GM23338 (cell line): ENCODE measurements at regions not wholly inside any gene's neighbourhood (a gene's known extent, or its start where the extent isn't known, plus 50 kb on each side); places are given as distances from the start of the nearest gene placed in this dataset.
A peak's percentile ranks its signal among the peaks of the same experiment; 100 is the strongest.

Experiments used
- ATAC-seq: fragments of 200-7000 bp; cut with Tn5 transposase; 3 replicates; pipeline ENCODE4 v1.9.1; 2020
- DNase-seq: peaks from one replicate; pipeline ENCODE4 v3.0.0-alpha.2; 2015; ENCODE audit warnings: low spot score
- H2AFZ ChIP-seq: fragments of 200-600 bp; sonication (generic); 2 replicates; pipeline ENCODE4 v1.8.0; 2016; ENCODE audit warnings: antibody characterized with exemption, mild to moderate bottlenecking, moderate library complexity
- H3F3A ChIP-seq: fragments of 200-600 bp; sonication (generic); replicated peaks from 2 replicates; pipeline ENCODE4 v1.8.0; 2017; ENCODE audit warnings: antibody characterized with exemption, mixed run types, low read depth
- H3K27ac ChIP-seq: fragments of 200-600 bp; sonication (generic); 2 replicates; pipeline ENCODE4 v1.6.1; 2016; ENCODE audit warnings: low read depth
- H3K27me3 ChIP-seq: fragments of 200-600 bp; sonication (generic); 2 replicates; pipeline ENCODE4 v1.8.0; 2016; ENCODE audit warnings: mild to moderate bottlenecking, mixed run types, moderate library complexity; ENCODE audit not compliant: insufficient read depth
- H3K36me3 ChIP-seq: fragments of 200-600 bp; sonication (generic); 2 replicates; pipeline ENCODE4 v1.8.0; 2016; ENCODE audit warnings: mild to moderate bottlenecking; ENCODE audit not compliant: insufficient read depth
- H3K4me1 ChIP-seq: fragments of 200-600 bp; sonication (generic); 2 replicates; pipeline ENCODE4 v1.8.0; 2016; ENCODE audit warnings: mild to moderate bottlenecking, moderate library complexity; ENCODE audit not compliant: insufficient read depth
- H3K4me2 ChIP-seq: fragments of 200-600 bp; sonication (generic); 2 replicates; pipeline ENCODE4 v1.7.1; 2017; ENCODE audit warnings: mixed run types
- H3K4me3 ChIP-seq: fragments of 200-600 bp; sonication (generic); 2 replicates; pipeline ENCODE4 v1.6.1; 2016; ENCODE audit warnings: mixed run types
- H3K79me2 ChIP-seq: fragments of 200-600 bp; sonication (generic); replicated peaks from 2 replicates; pipeline ENCODE4 v1.8.0; 2017; ENCODE audit warnings: mild to moderate bottlenecking; ENCODE audit not compliant: insufficient read depth
- H3K9me2 ChIP-seq: fragments of 200-600 bp; sonication (generic); 2 replicates; pipeline ENCODE4 v1.8.0; 2017; ENCODE audit not compliant: insufficient read depth
- H4K20me1 ChIP-seq: fragments of 200-600 bp; sonication (generic); replicated peaks from 2 replicates; pipeline ENCODE4 v1.8.0; 2017; ENCODE audit warnings: mild to moderate bottlenecking; ENCODE audit not compliant: insufficient read depth
- H3K27ac Mint-ChIP-seq: 2 replicates; pipeline ENCODE4 v1.8.0; 2020; ENCODE audit warnings: inconsistent platforms, mild to moderate bottlenecking, moderate library complexity, mixed read lengths
- H3K27me3 Mint-ChIP-seq: 3 replicates; pipeline ENCODE4 v1.8.0; 2022; ENCODE audit warnings: low read depth, mild to moderate bottlenecking, moderate library complexity, mixed read lengths, inconsistent platforms; ENCODE audit not compliant: insufficient read depth, poor library complexity
- H3K36me3 Mint-ChIP-seq: 3 replicates; pipeline ENCODE4 v1.8.0; 2021; ENCODE audit warnings: low read depth, mild to moderate bottlenecking, inconsistent platforms, moderate library complexity, mixed read lengths
- H3K4me1 Mint-ChIP-seq: 3 replicates; pipeline ENCODE4 v1.8.0; 2020; ENCODE audit warnings: mild to moderate bottlenecking, inconsistent platforms, mixed read lengths
- H3K4me3 Mint-ChIP-seq: 3 replicates; pipeline ENCODE4 v1.8.0; 2021; ENCODE audit warnings: moderate library complexity, mild to moderate bottlenecking, inconsistent platforms, mixed read lengths
- H3K9me3 Mint-ChIP-seq: 3 replicates; pipeline ENCODE4 v1.8.0; 2020; ENCODE audit warnings: moderate library complexity, mild to moderate bottlenecking, inconsistent platforms, mixed read lengths
- CREB1 ChIP-seq: fragments of 250-450 bp; sonication (Bioruptor Pico); IDR thresholded peaks from 2 replicates; pipeline ENCODE4 v1.5.0; 2020; ENCODE audit warnings: low read depth, mild to moderate bottlenecking, moderate library complexity
- EZH2 ChIP-seq: fragments of 200-600 bp; sonication (generic); IDR thresholded peaks from one replicate; pipeline ENCODE4 v1.8.0; 2017; ENCODE audit warnings: antibody characterized with exemption, mild to moderate bottlenecking, low read depth; ENCODE audit not compliant: unreplicated experiment
- JUNB ChIP-seq: IDR thresholded peaks from one replicate; pipeline ENCODE4 v1.6.1; 2016; ENCODE audit warnings: antibody characterized with exemption; ENCODE audit not compliant: unreplicated experiment
- NANOG ChIP-seq: IDR thresholded peaks from 2 replicates; pipeline ENCODE4 v1.6.1; 2016; ENCODE audit warnings: antibody characterized with exemption, borderline replicate concordance
- POLR2AphosphoS5 ChIP-seq: IDR thresholded peaks from 2 replicates; pipeline ENCODE4 v1.6.1; 2016; ENCODE audit warnings: antibody characterized with exemption, low read depth
- ZNF331 ChIP-seq: fragments of 250-450 bp; sonication (Bioruptor Pico); IDR thresholded peaks from 2 replicates; pipeline ENCODE4 v1.5.0; 2020; ENCODE audit warnings: low read depth, mild to moderate bottlenecking, moderate library complexity
- TF ChIP-seq, protein P1 (sequence below): IDR thresholded peaks from one replicate; pipeline ENCODE4 v1.6.1; 2018; ENCODE audit warnings: antibody characterized with exemption; ENCODE audit not compliant: unreplicated experiment
- TF ChIP-seq, protein P2 (sequence below): IDR thresholded peaks from 2 replicates; pipeline ENCODE4 v1.6.1; 2016; ENCODE audit warnings: antibody characterized with exemption
- TF ChIP-seq, protein P3 (sequence below): fragments of 250-450 bp; sonication (Bioruptor Pico); IDR thresholded peaks from 2 replicates; pipeline ENCODE4 v1.5.0; 2020; ENCODE audit warnings: mild to moderate bottlenecking, moderate library complexity

DNA sequence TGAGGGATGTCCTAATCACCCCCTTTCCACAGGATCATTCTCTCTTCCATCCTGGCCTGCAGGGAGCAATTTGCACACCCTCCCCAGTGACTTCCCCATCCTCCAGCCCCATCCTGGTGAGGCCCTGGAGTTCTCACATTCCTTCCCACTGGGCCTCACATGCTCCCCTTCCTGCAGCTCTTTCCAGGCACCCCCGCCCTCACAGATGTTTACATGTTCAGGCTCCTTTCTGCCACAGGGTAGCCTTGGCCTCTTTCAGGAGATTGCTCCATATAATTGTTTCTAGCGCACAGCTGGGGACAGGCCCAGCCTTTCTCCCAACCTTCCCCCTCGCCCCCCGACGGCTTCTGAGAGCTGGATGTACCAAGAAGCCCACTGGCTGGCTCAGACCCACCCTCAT lies 288.4 kb upstream of the TRIB2 start:
- DNase-seq = peak; percentile 61
- ATAC-seq = peak; percentile 90

DNA sequence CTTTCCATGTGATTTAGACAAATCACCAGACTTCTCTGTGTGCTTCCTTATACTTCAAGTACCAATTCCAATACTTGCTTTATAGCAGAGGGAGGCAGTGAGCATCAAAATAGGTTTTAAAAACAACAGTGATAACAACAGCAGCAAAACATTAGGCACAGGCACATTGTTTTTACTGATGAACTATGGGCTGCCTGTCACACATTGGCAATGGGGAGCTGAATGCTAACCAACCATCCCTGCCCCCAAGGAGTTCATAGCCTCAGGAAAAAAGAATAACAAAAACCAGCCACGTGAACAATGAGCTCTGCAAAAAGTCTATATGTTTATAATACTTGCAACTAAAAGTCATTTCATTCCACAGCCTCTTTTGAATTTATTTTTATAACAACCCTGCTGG lies 287.9 kb upstream of the TRIB2 start:
- no peaks in the 10 kb centered on the region for H3K36me3 ChIP-seq
- peaks cover 2% of the 10 kb centered on the region for H3K27me3 Mint-ChIP-seq
- no peak overlapping the region for H3K4me3 ChIP-seq
- no peak overlapping the region for H3K4me3 Mint-ChIP-seq
- H3K4me1 ChIP-seq = peaks cover 26% of the 10 kb centered on the region
- H3K36me3 Mint-ChIP-seq = no peaks in the 10 kb centered on the region
- DNase-seq (peak; percentile 4), ATAC-seq (peak; percentile 64)
- no peaks in the 10 kb centered on the region for H3K79me2 ChIP-seq
- H2AFZ ChIP-seq = peak overlapping the region; percentile 10
- H3F3A ChIP-seq = no peaks in the 10 kb centered on the region
- H3K27ac Mint-ChIP-seq = 0 out of 2 replicates have a peak overlapping the region, but pooled peaks have one; percentile 54
- H4K20me1 ChIP-seq = no peaks in the 10 kb centered on the region
- H3K9me3 Mint-ChIP-seq = no peaks in the 10 kb centered on the region
- peak overlapping the region; percentile 48 for H3K4me2 ChIP-seq
- no peaks in the 10 kb centered on the region for H3K9me2 ChIP-seq
- peaks cover 42% of the 10 kb centered on the region for H3K4me1 Mint-ChIP-seq
- H3K27ac ChIP-seq = 0 out of 2 replicates have a peak overlapping the region, but pooled peaks have one; percentile 10
- no peaks in the 10 kb centered on the region for H3K27me3 ChIP-seq
- TF ChIP-seq CREB1 (CRISPR knock-in tag) (no peak), ZNF331 (CRISPR knock-in tag) (no peak), NANOG (no peak), EZH2 (no peak), POLR2AphosphoS5 (no peak), JUNB (no peak)
- TF ChIP-seq, protein P1, sequence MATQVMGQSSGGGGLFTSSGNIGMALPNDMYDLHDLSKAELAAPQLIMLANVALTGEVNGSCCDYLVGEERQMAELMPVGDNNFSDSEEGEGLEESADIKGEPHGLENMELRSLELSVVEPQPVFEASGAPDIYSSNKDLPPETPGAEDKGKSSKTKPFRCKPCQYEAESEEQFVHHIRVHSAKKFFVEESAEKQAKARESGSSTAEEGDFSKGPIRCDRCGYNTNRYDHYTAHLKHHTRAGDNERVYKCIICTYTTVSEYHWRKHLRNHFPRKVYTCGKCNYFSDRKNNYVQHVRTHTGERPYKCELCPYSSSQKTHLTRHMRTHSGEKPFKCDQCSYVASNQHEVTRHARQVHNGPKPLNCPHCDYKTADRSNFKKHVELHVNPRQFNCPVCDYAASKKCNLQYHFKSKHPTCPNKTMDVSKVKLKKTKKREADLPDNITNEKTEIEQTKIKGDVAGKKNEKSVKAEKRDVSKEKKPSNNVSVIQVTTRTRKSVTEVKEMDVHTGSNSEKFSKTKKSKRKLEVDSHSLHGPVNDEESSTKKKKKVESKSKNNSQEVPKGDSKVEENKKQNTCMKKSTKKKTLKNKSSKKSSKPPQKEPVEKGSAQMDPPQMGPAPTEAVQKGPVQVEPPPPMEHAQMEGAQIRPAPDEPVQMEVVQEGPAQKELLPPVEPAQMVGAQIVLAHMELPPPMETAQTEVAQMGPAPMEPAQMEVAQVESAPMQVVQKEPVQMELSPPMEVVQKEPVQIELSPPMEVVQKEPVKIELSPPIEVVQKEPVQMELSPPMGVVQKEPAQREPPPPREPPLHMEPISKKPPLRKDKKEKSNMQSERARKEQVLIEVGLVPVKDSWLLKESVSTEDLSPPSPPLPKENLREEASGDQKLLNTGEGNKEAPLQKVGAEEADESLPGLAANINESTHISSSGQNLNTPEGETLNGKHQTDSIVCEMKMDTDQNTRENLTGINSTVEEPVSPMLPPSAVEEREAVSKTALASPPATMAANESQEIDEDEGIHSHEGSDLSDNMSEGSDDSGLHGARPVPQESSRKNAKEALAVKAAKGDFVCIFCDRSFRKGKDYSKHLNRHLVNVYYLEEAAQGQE = no peak
- TF ChIP-seq, protein P2, sequence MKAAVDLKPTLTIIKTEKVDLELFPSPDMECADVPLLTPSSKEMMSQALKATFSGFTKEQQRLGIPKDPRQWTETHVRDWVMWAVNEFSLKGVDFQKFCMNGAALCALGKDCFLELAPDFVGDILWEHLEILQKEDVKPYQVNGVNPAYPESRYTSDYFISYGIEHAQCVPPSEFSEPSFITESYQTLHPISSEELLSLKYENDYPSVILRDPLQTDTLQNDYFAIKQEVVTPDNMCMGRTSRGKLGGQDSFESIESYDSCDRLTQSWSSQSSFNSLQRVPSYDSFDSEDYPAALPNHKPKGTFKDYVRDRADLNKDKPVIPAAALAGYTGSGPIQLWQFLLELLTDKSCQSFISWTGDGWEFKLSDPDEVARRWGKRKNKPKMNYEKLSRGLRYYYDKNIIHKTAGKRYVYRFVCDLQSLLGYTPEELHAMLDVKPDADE = no peak
- TF ChIP-seq, protein P3, sequence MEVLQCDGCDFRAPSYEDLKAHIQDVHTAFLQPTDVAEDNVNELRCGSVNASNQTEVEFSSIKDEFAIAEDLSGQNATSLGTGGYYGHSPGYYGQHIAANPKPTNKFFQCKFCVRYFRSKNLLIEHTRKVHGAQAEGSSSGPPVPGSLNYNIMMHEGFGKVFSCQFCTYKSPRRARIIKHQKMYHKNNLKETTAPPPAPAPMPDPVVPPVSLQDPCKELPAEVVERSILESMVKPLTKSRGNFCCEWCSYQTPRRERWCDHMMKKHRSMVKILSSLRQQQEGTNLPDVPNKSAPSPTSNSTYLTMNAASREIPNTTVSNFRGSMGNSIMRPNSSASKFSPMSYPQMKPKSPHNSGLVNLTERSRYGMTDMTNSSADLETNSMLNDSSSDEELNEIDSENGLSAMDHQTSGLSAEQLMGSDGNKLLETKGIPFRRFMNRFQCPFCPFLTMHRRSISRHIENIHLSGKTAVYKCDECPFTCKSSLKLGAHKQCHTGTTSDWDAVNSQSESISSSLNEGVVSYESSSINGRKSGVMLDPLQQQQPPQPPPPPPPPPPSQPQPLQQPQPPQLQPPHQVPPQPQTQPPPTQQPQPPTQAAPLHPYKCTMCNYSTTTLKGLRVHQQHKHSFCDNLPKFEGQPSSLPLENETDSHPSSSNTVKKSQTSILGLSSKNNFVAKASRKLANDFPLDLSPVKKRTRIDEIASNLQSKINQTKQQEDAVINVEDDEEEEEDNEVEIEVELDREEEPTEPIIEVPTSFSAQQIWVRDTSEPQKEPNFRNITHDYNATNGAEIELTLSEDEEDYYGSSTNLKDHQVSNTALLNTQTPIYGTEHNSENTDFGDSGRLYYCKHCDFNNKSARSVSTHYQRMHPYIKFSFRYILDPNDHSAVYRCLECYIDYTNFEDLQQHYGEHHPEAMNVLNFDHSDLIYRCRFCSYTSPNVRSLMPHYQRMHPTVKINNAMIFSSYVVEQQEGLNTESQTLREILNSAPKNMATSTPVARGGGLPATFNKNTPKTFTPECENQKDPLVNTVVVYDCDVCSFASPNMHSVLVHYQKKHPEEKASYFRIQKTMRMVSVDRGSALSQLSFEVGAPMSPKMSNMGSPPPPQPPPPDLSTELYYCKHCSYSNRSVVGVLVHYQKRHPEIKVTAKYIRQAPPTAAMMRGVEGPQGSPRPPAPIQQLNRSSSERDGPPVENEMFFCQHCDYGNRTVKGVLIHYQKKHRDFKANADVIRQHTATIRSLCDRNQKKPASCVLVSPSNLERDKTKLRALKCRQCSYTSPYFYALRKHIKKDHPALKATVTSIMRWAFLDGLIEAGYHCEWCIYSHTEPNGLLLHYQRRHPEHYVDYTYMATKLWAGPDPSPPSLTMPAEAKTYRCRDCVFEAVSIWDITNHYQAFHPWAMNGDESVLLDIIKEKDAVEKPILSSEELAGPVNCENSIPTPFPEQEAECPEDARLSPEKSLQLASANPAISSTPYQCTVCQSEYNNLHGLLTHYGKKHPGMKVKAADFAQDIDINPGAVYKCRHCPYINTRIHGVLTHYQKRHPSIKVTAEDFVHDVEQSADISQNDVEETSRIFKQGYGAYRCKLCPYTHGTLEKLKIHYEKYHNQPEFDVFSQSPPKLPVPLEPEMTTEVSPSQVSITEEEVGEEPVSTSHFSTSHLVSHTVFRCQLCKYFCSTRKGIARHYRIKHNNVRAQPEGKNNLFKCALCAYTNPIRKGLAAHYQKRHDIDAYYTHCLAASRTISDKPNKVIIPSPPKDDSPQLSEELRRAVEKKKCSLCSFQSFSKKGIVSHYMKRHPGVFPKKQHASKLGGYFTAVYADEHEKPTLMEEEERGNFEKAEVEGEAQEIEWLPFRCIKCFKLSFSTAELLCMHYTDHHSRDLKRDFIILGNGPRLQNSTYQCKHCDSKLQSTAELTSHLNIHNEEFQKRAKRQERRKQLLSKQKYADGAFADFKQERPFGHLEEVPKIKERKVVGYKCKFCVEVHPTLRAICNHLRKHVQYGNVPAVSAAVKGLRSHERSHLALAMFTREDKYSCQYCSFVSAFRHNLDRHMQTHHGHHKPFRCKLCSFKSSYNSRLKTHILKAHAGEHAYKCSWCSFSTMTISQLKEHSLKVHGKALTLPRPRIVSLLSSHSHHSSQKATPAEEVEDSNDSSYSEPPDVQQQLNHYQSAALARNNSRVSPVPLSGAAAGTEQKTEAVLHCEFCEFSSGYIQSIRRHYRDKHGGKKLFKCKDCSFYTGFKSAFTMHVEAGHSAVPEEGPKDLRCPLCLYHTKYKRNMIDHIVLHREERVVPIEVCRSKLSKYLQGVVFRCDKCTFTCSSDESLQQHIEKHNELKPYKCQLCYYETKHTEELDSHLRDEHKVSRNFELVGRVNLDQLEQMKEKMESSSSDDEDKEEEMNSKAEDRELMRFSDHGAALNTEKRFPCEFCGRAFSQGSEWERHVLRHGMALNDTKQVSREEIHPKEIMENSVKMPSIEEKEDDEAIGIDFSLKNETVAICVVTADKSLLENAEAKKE = no peak

More for the DNA sequence above, 288.4 kb upstream of the TRIB2 start:
- Histone ChIP-seq H3K4me2 (peak overlapping the region; percentile 48), H3K4me1 (peaks cover 26% of the 10 kb centered on the region), H4K20me1 (no peaks in the 10 kb centered on the region), H3K27me3 (no peaks in the 10 kb centered on the region), H3K4me3 (no peak overlapping the region), H3K36me3 (no peaks in the 10 kb centered on the region), H3K9me2 (no peaks in the 10 kb centered on the region), H2AFZ (peak overlapping the region; percentile 10), H3F3A (no peaks in the 10 kb centered on the region), H3K79me2 (no peaks in the 10 kb centered on the region), H3K27ac (no peak overlapping the region)
- Mint-ChIP-seq H3K27ac (0 out of 2 replicates have a peak overlapping the region, but pooled peaks have one; percentile 54), H3K36me3 (no peaks in the 10 kb centered on the region), H3K9me3 (no peaks in the 10 kb centered on the region), H3K27me3 (peaks cover 2% of the 10 kb centered on the region), H3K4me3 (no peak overlapping the region), H3K4me1 (peaks cover 42% of the 10 kb centered on the region)
- TF ChIP-seq NANOG (no peak), POLR2AphosphoS5 (no peak)
